RWPE1 (cell line): ENCODE measurements at regions not wholly inside any gene's neighbourhood (a gene's known extent, or its start where the extent isn't known, plus 50 kb on each side); places are given as distances from the start of the nearest gene placed in this dataset.

Source experiments
- CTCF ChIA-PET: fragments of 350-600 bp; sonication (Branson Sonifier 250); formaldehyde crosslinking; extraction: SDS; loops from one replicate; lab custom pipeline; 2021; lab: Yijun Ruan, JAX
- POLR2A ChIA-PET: fragments of 400-600 bp; formaldehyde crosslinking; extraction: SDS; loops from one replicate; lab custom pipeline; 2020; ENCODE audit warnings: antibody characterized with exemption; ENCODE audit not compliant: low non-redundant PET; lab: Yijun Ruan, JAX
- DNase-seq: peaks from one replicate; pipeline ENCODE4 v3.0.0; 2012; ENCODE audit warnings: low spot score
- H3K27ac ChIP-seq: fragments of 450-650 bp; 2 replicates; pipeline ENCODE4 v1.5.1; 2017
- CTCF ChIP-seq: fragments of 450-650 bp; conservative IDR thresholded peaks from 2 replicates; pipeline ENCODE4 v1.5.1; 2017; ENCODE audit warnings: low read depth, mild to moderate bottlenecking

- TF ChIP-seq CTCF = no peak
- DNase-seq = no peak
- H3K27ac ChIP-seq = no peak overlapping the region
- ChIA-PET CTCF (interaction anchor here (0.6 kb wide), 1 partner anchor 62 kb away, joined by 3 read pairs; no protein-coding TSS in a partner anchor), POLR2A (no interaction called here)
Observed at GRCh38 chr4:136755531-136755916, 776.8 kb downstream of the PCDH18 start.

GRCh38 chr4:136754810-136755530 is 777.3 kb downstream of the PCDH18 start:
- CTCF ChIA-PET = interaction anchor here (0.6 kb wide), 1 partner anchor 63 kb away, joined by 3 read pairs; no protein-coding TSS in a partner anchor
- no peak for TF ChIP-seq CTCF
- no peak overlapping the region for H3K27ac ChIP-seq
- POLR2A ChIA-PET = no interaction called here
- DNase-seq = no peak

GRCh38 chr4:136751556-136751955 is 780.7 kb downstream of the PCDH18 start:
- no peak overlapping the region for H3K27ac ChIP-seq
- TF ChIP-seq CTCF = no peak
- ChIA-PET CTCF (no interaction called here), POLR2A (no interaction called here)
- no peak for DNase-seq

- no peak for TF ChIP-seq CTCF
Observed at GRCh38 chr4:136750897-136751296, 781.4 kb downstream of the PCDH18 start.

GRCh38 chr4:136749989-136750388 is 782.3 kb downstream of the PCDH18 start:
- no peak for DNase-seq
- ChIA-PET POLR2A (no interaction called here), CTCF (no interaction called here)
- no peak for TF ChIP-seq CTCF
- H3K27ac ChIP-seq = no peak overlapping the region

More at GRCh38 chr4:136750897-136751296, 781.4 kb downstream of the PCDH18 start:
- no peak overlapping the region for H3K27ac ChIP-seq
- CTCF ChIA-PET = no interaction called here
- POLR2A ChIA-PET = no interaction called here
- no peak for DNase-seq

- H3K27ac ChIP-seq = no peak overlapping the region
- POLR2A ChIA-PET = no interaction called here
- DNase-seq = no peak
- no peak for TF ChIP-seq CTCF
- CTCF ChIA-PET = no interaction called here
Observed at GRCh38 chr4:136748773-136749172, 783.5 kb downstream of the PCDH18 start.
